Fibroblast of the aortic adventitia (primary cell): ENCODE measurements at regions not wholly inside any gene's neighbourhood (a gene's known extent, or its start where the extent isn't known, plus 50 kb on each side); places are given as distances from the start of the nearest gene placed in this dataset.

Experiments used
- DNase-seq: peaks from one replicate; pipeline ENCODE4 v3.0.0-alpha.2; 2010; ENCODE audit warnings: low read depth
- H3K4me3 ChIP-seq: 2 replicates; pipeline ENCODE4 v1.5.1; 2011; ENCODE audit warnings: low read depth, mild to moderate bottlenecking, control low read depth, low read length, moderate library complexity
- TF ChIP-seq, protein P1 (sequence below): IDR thresholded peaks from 2 replicates; pipeline ENCODE4 v1.5.1; 2011; ENCODE audit warnings: mild to moderate bottlenecking, low read length, control low read depth, inconsistent platforms; ENCODE audit not compliant: insufficient read depth

GRCh38 chr10:94059178-94059883 lies 65.6 kb downstream of the PLCE1 start:
- DNase-seq: no peak
- no peak overlapping the region for H3K4me3 ChIP-seq
- TF ChIP-seq, protein P1, sequence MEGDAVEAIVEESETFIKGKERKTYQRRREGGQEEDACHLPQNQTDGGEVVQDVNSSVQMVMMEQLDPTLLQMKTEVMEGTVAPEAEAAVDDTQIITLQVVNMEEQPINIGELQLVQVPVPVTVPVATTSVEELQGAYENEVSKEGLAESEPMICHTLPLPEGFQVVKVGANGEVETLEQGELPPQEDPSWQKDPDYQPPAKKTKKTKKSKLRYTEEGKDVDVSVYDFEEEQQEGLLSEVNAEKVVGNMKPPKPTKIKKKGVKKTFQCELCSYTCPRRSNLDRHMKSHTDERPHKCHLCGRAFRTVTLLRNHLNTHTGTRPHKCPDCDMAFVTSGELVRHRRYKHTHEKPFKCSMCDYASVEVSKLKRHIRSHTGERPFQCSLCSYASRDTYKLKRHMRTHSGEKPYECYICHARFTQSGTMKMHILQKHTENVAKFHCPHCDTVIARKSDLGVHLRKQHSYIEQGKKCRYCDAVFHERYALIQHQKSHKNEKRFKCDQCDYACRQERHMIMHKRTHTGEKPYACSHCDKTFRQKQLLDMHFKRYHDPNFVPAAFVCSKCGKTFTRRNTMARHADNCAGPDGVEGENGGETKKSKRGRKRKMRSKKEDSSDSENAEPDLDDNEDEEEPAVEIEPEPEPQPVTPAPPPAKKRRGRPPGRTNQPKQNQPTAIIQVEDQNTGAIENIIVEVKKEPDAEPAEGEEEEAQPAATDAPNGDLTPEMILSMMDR: no peak

GRCh38 chr10:94061026-94061425 lies 67.3 kb downstream of the PLCE1 start:
- TF ChIP-seq, protein P1: no peak
- DNase-seq: no peak
- no peak overlapping the region for H3K4me3 ChIP-seq

GRCh38 chr10:94062611-94063010 lies 68.9 kb downstream of the PLCE1 start:
- peak; percentile 44 for DNase-seq
- no peak overlapping the region for H3K4me3 ChIP-seq
- TF ChIP-seq, protein P1: no peak

DNA sequence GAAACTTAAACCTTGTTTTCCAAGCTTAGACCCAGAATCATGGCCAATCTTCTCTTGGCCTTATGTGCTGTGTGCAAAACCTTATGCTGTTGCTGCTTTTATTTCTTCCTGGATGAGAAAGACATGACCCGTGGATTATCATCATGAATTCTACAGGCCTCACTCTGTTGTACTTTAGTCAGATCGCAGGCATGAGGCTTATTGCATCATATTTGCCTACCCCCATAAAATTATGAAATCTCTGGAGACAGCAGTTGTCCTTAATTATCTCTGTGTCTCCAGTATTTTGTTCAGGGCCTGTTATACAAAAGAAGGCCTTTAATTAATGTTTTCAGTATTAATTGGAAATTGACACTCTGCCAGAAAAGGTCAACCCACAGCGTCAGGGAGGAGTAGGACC lies 71.6 kb downstream of the PLCE1 start:
- TF ChIP-seq, protein P1: no peak
- DNase-seq: peak; percentile 34

DNA sequence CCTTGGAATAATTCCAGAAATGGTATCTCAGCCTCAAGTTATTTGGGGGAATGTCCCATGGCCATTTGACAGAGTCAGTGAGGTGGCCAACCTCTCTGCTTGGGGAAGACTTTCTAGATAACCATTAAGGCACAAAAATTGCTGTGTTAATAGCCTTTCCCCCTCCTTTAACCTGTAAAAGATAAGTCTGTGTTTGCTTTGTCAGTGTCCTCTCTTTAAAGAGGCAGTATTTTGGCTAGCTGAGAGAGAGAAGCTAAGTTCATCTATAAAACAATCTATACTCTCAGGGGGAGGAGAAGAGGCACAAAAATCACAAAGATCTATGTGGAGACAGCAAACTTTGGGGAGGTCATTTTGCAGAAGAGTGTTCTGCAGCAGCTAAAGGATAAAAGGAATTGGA lies 72.1 kb downstream of the PLCE1 start:
- TF ChIP-seq, protein P1: no peak
- no peak for DNase-seq
- no peak overlapping the region for H3K4me3 ChIP-seq

More for the DNA sequence above, 71.6 kb downstream of the PLCE1 start:
- H3K4me3 ChIP-seq: no peak overlapping the region

- no peak overlapping the region for H3K4me3 ChIP-seq
- peak; percentile 66 for DNase-seq
- TF ChIP-seq, protein P1: no peak
These were observed 72.7 kb downstream of the PLCE1 start for GRCh38 chr10:94066411-94066810.

- H3K4me3 ChIP-seq: no peak overlapping the region
- DNase-seq: peak; percentile 64
- TF ChIP-seq, protein P1: no peak
These were observed 76.2 kb downstream of the PLCE1 start for GRCh38 chr10:94069884-94070283.
